H1 (cell line): ENCODE measurements at regions not wholly inside any gene's neighbourhood (a gene's known extent, or its start where the extent isn't known, plus 50 kb on each side); places are given as distances from the start of the nearest gene placed in this dataset.

ENCODE experiments used
- CTCF ChIA-PET: fragments of 300-600 bp; sonication (Branson Sonifier 250); formaldehyde crosslinking; loops from one replicate; lab custom pipeline; 2021; ENCODE audit not compliant: partially characterized antibody; lab: Charles Lee
- POLR2A ChIA-PET: fragments of 300-600 bp; sonication (Branson Sonifier 250); formaldehyde crosslinking; loops from one replicate; lab custom pipeline; 2021; ENCODE audit warnings: inconsistent platforms; ENCODE audit not compliant: partially characterized antibody; lab: Charles Lee
- DNase-seq, 2 experiments: peaks; one replicate each; pipeline versions ENCODE4 v3.0.0 to v3.0.0-alpha.2; 2010 to 2022; ENCODE audit warnings: low spot score in 2 of 2, low read depth in 1 of 2, mixed read lengths in 1 of 2
- FAIRE-seq: peaks from 2 replicates; lab custom pipeline; 2011; peaks lifted over from hg19 to GRCh38; lab: Jason Lieb, UNC
- H2AFZ ChIP-seq: 2 replicates; pipeline ENCODE4 v1.8.1; 2012; ENCODE audit warnings: low read length, inconsistent platforms
- H2AK5ac ChIP-seq: 2 replicates; pipeline ENCODE4 v1.6.1; 2013; ENCODE audit warnings: low read depth, low read length
- H2BK120ac ChIP-seq: replicated peaks from 2 replicates; pipeline ENCODE3; 2013; ENCODE audit warnings: low read depth, low read length, inconsistent platforms
- H2BK12ac ChIP-seq: 2 replicates; pipeline ENCODE4 v1.6.1; 2013; ENCODE audit warnings: low read depth, low read length
- H2BK15ac ChIP-seq: 2 replicates; pipeline ENCODE4 v1.6.1; 2013; ENCODE audit warnings: low read length
- H2BK20ac ChIP-seq: 2 replicates; pipeline ENCODE4 v1.6.1; 2013; ENCODE audit warnings: low read length
- H2BK5ac ChIP-seq: 2 replicates; pipeline ENCODE4 v1.6.1; 2013; ENCODE audit warnings: low read depth, low read length
- H3K14ac ChIP-seq: 2 replicates; pipeline ENCODE4 v1.6.1; 2013; ENCODE audit warnings: inconsistent platforms; ENCODE audit not compliant: insufficient read length
- H3K18ac ChIP-seq: 2 replicates; pipeline ENCODE4 v1.6.1; 2013; ENCODE audit warnings: low read length; ENCODE audit errors: extremely low read depth
- H3K23ac ChIP-seq: 2 replicates; pipeline ENCODE4 v1.6.1; 2013; ENCODE audit warnings: inconsistent platforms; ENCODE audit not compliant: insufficient read length
- H3K23me2 ChIP-seq: 2 replicates; pipeline ENCODE4 v1.6.1; 2013; ENCODE audit warnings: low read depth, low read length
- H3K27ac ChIP-seq: 2 replicates; pipeline ENCODE4 v1.6.1; 2011; ENCODE audit warnings: low read depth, low read length, inconsistent platforms
- H3K27me3 ChIP-seq, 4 experiments: replicated peaks in 1 of 4; 1 replicate in 1 of 4; 2 replicates in 3 of 4; pipeline versions ENCODE4 v1.6.1 to v1.8.1; 2011 to 2013; ENCODE audit warnings: low read length in 3 of 4, mild to moderate bottlenecking in 3 of 4, inconsistent platforms in 2 of 4, mixed read lengths in 2 of 4, moderate library complexity in 1 of 4; ENCODE audit not compliant: control insufficient read depth in 3 of 4, insufficient read depth in 3 of 4; ENCODE audit errors: extremely low read depth in 1 of 4
- H3K36me3 ChIP-seq, 4 experiments: 2 replicates each; pipeline versions ENCODE4 v1.6.1 to v1.8.1; 2011 to 2013; ENCODE audit warnings: mild to moderate bottlenecking in 4 of 4, low read length in 3 of 4, moderate library complexity in 2 of 4, control low read depth in 1 of 4, inconsistent platforms in 1 of 4; ENCODE audit not compliant: insufficient read depth in 4 of 4, control insufficient read depth in 2 of 4
- H3K4ac ChIP-seq: replicated peaks from 2 replicates; pipeline ENCODE3; 2013; ENCODE audit warnings: low read length, low read depth, mixed read lengths, inconsistent platforms; ENCODE audit not compliant: insufficient read length
- H3K4me1 ChIP-seq, 4 experiments: replicated peaks in 1 of 4; 1 replicate in 1 of 4; 2 replicates in 3 of 4; pipeline versions ENCODE4 v1.6.1 to v1.8.1; 2011 to 2013; ENCODE audit warnings: low read length in 3 of 4, inconsistent platforms in 2 of 4, mixed read lengths in 1 of 4; ENCODE audit not compliant: insufficient read depth in 4 of 4, control insufficient read depth in 3 of 4
- H3K4me2 ChIP-seq, 2 experiments: 2 replicates each; pipeline versions ENCODE4 v1.6.1 to v1.8.1; 2011 to 2013; ENCODE audit warnings: low read depth in 2 of 2, low read length in 2 of 2, control low read depth in 1 of 2, inconsistent platforms in 1 of 2, mild to moderate bottlenecking in 1 of 2; ENCODE audit not compliant: insufficient read depth in 1 of 2
- H3K4me3 ChIP-seq, 4 experiments: fragments of 200-600, 300-600 bp in 1 of 4; sonication (generic), shearing (Covaris generic), sonication (Bioruptor Twin) in 1 of 4; 2 replicates each; pipeline versions ENCODE4 v1.5.1 to v1.8.1; 2011 to 2016; ENCODE audit warnings: low read length in 4 of 4, low read depth in 3 of 4, control low read depth in 2 of 4, inconsistent platforms in 2 of 4, mild to moderate bottlenecking in 2 of 4, mixed read lengths in 1 of 4, moderate library complexity in 1 of 4; ENCODE audit not compliant: insufficient read depth in 2 of 4; ENCODE audit errors: extremely low read depth in 1 of 4
- H3K56ac ChIP-seq: replicated peaks from 2 replicates; pipeline ENCODE3; 2013; ENCODE audit warnings: low read depth, mild to moderate bottlenecking, mixed read lengths, low read length, inconsistent platforms; ENCODE audit not compliant: insufficient read length
- H3K79me1 ChIP-seq: 2 replicates; pipeline ENCODE4 v1.6.1; 2013; ENCODE audit warnings: low read depth, low read length, control low read depth
- H3K79me2 ChIP-seq, 2 experiments: 2 replicates each; pipeline versions ENCODE4 v1.6.1 to v1.8.1; 2012 to 2013; ENCODE audit warnings: low read length in 2 of 2, mild to moderate bottlenecking in 2 of 2, inconsistent platforms in 1 of 2; ENCODE audit not compliant: insufficient read depth in 2 of 2, control insufficient read depth in 1 of 2
- H3K9ac ChIP-seq, 4 experiments: replicated peaks in 1 of 4; 1 replicate in 1 of 4; 2 replicates in 3 of 4; pipeline versions ENCODE4 v1.6.1 to v1.8.1; 2011 to 2013; ENCODE audit warnings: low read depth in 3 of 4, low read length in 3 of 4, control low read depth in 2 of 4, mild to moderate bottlenecking in 2 of 4, moderate library complexity in 2 of 4, inconsistent platforms in 1 of 4; ENCODE audit errors: extremely low read depth in 1 of 4
- H3K9me3 ChIP-seq, 2 experiments: 2 replicates each; pipeline versions ENCODE4 v1.6.1 to v1.8.1; 2012 to 2013; ENCODE audit warnings: mild to moderate bottlenecking in 2 of 2, moderate library complexity in 2 of 2, control low read depth in 1 of 2, inconsistent platforms in 1 of 2, low read depth in 1 of 2, low read length in 1 of 2, mixed read lengths in 1 of 2; ENCODE audit not compliant: insufficient read depth in 2 of 2
- H4K20me1 ChIP-seq, 2 experiments: replicated peaks in 1 of 2; 2 replicates each; pipeline versions ENCODE3 to v1.8.1; 2011 to 2013; ENCODE audit warnings: inconsistent platforms in 2 of 2, low read length in 2 of 2, mild to moderate bottlenecking in 1 of 2; ENCODE audit not compliant: insufficient read depth in 2 of 2, control insufficient read depth in 1 of 2
- H4K5ac ChIP-seq: 2 replicates; pipeline ENCODE4 v1.6.1; 2013; ENCODE audit warnings: low read length, low read depth, mixed read lengths, inconsistent platforms; ENCODE audit not compliant: insufficient read length
- H4K8ac ChIP-seq: 2 replicates; pipeline ENCODE4 v1.8.0; 2013; ENCODE audit warnings: mild to moderate bottlenecking, moderate library complexity, low read length, inconsistent platforms; ENCODE audit not compliant: insufficient read depth; ENCODE audit errors: extremely low read depth
- H4K91ac ChIP-seq: replicated peaks from 2 replicates; pipeline ENCODE3; 2013; ENCODE audit warnings: low read length, mixed read lengths, inconsistent platforms; ENCODE audit not compliant: insufficient read length
- BRCA1 ChIP-seq: IDR thresholded peaks from 2 replicates; pipeline ENCODE4 v1.6.1; 2012; ENCODE audit warnings: low read depth, low read length, improper control_type of control experiment
- CBX8 ChIP-seq: fragments of 300-800, 300-1000 bp; sonication (generic); IDR thresholded peaks from 2 replicates; pipeline ENCODE4 v1.7.1; 2016; ENCODE audit warnings: low read depth, low read length, borderline replicate concordance
- JUN ChIP-seq: IDR thresholded peaks from 2 replicates; pipeline ENCODE4 v1.6.1; 2011; ENCODE audit warnings: low read depth, mild to moderate bottlenecking, improper control_type of control experiment, low read length
- POU5F1 ChIP-seq: IDR thresholded peaks from 2 replicates; pipeline ENCODE4 v1.6.1; 2011; ENCODE audit warnings: low read depth, mild to moderate bottlenecking, low read length, moderate library complexity
- RNF2 ChIP-seq: fragments of 200-900, 300-1000 bp; sonication (generic); IDR thresholded peaks from 2 replicates; pipeline ENCODE4 v1.7.1; 2016; ENCODE audit warnings: borderline replicate concordance, low read depth, mild to moderate bottlenecking, antibody characterized with exemption, low read length; ENCODE audit not compliant: poor library complexity, severe bottlenecking; ENCODE audit errors: missing control alignments
- RXRA ChIP-seq: IDR thresholded peaks from 2 replicates; pipeline ENCODE4 v1.6.1; 2011; ENCODE audit warnings: low read depth, mild to moderate bottlenecking, low read length, moderate library complexity; ENCODE audit not compliant: insufficient read depth
- SIN3A ChIP-seq, 2 experiments: IDR thresholded peaks in 1 of 2; conservative IDR thresholded peaks in 1 of 2; 2 replicates each; pipeline ENCODE4 v1.6.1; 2011 to 2012; ENCODE audit warnings: low read length in 2 of 2, improper control_type of control experiment in 1 of 2, low read depth in 1 of 2, mild to moderate bottlenecking in 1 of 2
- TBP ChIP-seq: IDR thresholded peaks from 2 replicates; pipeline ENCODE4 v1.6.1; 2011; ENCODE audit warnings: low read depth, low read length, improper control_type of control experiment
- TEAD4 ChIP-seq: IDR thresholded peaks from 2 replicates; pipeline ENCODE4 v1.6.1; 2012; ENCODE audit warnings: low read depth, low read length, inconsistent platforms, mixed read lengths
- ZNF274 ChIP-seq: IDR thresholded peaks from 2 replicates; pipeline ENCODE4 v1.7.0; 2012; ENCODE audit warnings: low read length, borderline replicate concordance; ENCODE audit errors: extremely low read depth
- WGBS, 2 experiments: shearing (Covaris generic) in 1 of 2; methylation state at CpG; one replicate each; pipeline versions ENCODE4 v1.1.6 to v1.1.7; 2013 to 2015; ENCODE audit warnings: low lambda C conversion rate in 2 of 2, mixed read lengths in 2 of 2, inconsistent platforms in 1 of 2, low coverage in 1 of 2, missing lambda C conversion rate in 1 of 2; ENCODE audit not compliant: insufficient replicate concordance in 2 of 2, insufficient coverage in 1 of 2, insufficient read length in 1 of 2; ENCODE audit errors: extremely low coverage in 1 of 2, missing lambda C conversion rate in 1 of 2; 5-methylcytosine and 5-hydroxymethylcytosine counted together
- TF ChIP-seq, protein P1 (sequence below): IDR thresholded peaks from 2 replicates; pipeline ENCODE4 v1.6.1; 2011; ENCODE audit warnings: low read depth, mild to moderate bottlenecking, low read length; ENCODE audit not compliant: insufficient read depth
- TF ChIP-seq, protein P2 (sequence below): IDR thresholded peaks from 2 replicates; pipeline ENCODE4 v1.6.1; 2011; ENCODE audit warnings: low read length, improper control_type of control experiment

DNA sequence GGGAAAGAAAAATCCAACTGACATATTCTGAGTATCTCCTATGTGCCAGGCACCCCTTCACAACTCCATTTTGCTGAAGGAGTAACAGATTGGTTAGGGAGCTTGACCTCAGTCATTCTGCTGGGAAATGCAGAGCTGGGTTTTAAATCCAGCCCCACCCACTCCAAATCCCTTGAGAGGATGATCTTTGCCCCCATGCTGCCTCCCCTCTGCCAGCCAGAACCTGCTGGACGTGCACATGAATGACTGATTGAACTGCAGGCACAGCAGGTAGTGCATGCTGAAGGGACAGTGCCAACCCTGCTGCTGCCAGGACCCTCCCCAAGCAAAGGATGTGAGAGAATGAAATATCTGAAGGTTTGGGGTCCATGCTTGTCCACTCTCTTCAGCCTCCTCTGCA, 340.9 kb downstream of the BUD13 start:
- Histone ChIP-seq H3K79me2 (no peaks in the 10 kb centered on the region), H3K9ac (no peak overlapping the region), H2BK20ac (no peak overlapping the region), H3K4me1 (peaks cover 0 to 9% (median 4%) of the 10 kb centered on the region in 4 experiments; a peak in 5 of 7 replicates), H3K4me3 (no peak overlapping the region), H2BK12ac (no peak overlapping the region), H3K4ac (no peak overlapping the region), H3K56ac (no peak overlapping the region), H3K27ac (no peak overlapping the region), H3K14ac (no peak overlapping the region), H2BK120ac (no peak overlapping the region), H4K5ac (no peak overlapping the region), H3K27me3 (no peaks in the 10 kb centered on the region), H3K79me1 (no peaks in the 10 kb centered on the region; the same call in 1 of the 2 replicates), H3K18ac (no peak overlapping the region), H3K36me3 (peaks cover 0 to 3% (median 0%) of the 10 kb centered on the region in 4 experiments; a peak in 1 of 8 replicates), H4K8ac (no peak overlapping the region), H4K20me1 (no peaks in the 10 kb centered on the region), H3K23ac (no peak overlapping the region), H2AK5ac (no peak overlapping the region), H2AFZ (no peak overlapping the region), H3K4me2 (no peak overlapping the region), H2BK5ac (no peak overlapping the region), H2BK15ac (no peak overlapping the region), H3K23me2 (no peaks in the 10 kb centered on the region), H4K91ac (peak overlapping the region; percentile 37), H3K9me3 (no peaks in the 10 kb centered on the region)
- 88% methylated on average over 1 of the region's 1 CpG; no CpG with 5 or more reads in 1 of the 2 experiments for WGBS, 2 experiments
- DNase-seq (no peak), FAIRE-seq (no peak)
- ChIA-PET CTCF (interaction anchor here (1.0 to 2.3 kb wide), 2 partner anchors 9 to 311 kb away, joined by 3 to 10 read pairs; no protein-coding TSS in a partner anchor), POLR2A (no interaction called here)
- no peak for TF ChIP-seq SIN3A (conservative IDR thresholded peaks at IDR 0.05 in 1 of 2, IDR thresholded peaks at IDR 0.05 in 1 of 2; ENCODE audit: low read depth in 1 of 2, low read length in 2 of 2)
- TF ChIP-seq RNF2: no peak
- TF ChIP-seq RXRA: no peak
- no peak for TF ChIP-seq ZNF274
- TF ChIP-seq JUN: no peak
- TF ChIP-seq POU5F1: no peak
- TF ChIP-seq, protein P1, sequence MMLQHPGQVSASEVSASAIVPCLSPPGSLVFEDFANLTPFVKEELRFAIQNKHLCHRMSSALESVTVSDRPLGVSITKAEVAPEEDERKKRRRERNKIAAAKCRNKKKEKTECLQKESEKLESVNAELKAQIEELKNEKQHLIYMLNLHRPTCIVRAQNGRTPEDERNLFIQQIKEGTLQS: no peak
- TF ChIP-seq TEAD4: no peak
- no peak for TF ChIP-seq CBX8
- no peak for TF ChIP-seq TBP
- TF ChIP-seq, protein P2, sequence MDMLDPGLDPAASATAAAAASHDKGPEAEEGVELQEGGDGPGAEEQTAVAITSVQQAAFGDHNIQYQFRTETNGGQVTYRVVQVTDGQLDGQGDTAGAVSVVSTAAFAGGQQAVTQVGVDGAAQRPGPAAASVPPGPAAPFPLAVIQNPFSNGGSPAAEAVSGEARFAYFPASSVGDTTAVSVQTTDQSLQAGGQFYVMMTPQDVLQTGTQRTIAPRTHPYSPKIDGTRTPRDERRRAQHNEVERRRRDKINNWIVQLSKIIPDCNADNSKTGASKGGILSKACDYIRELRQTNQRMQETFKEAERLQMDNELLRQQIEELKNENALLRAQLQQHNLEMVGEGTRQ: no peak
- no peak for TF ChIP-seq BRCA1
